HG02943 (cell line): ENCODE measurements at regions not wholly inside any gene's neighbourhood (a gene's known extent, or its start where the extent isn't known, plus 50 kb on each side); places are given as distances from the start of the nearest gene placed in this dataset.

ENCODE experiments used
- ATAC-seq: cut with Tn5 transposase; IDR thresholded peaks from one replicate; pipeline ENCODE4 v1.9.1; 2021; ENCODE audit warnings: mild to moderate bottlenecking, low read depth, moderate library complexity; ENCODE audit not compliant: unreplicated experiment

DNA sequence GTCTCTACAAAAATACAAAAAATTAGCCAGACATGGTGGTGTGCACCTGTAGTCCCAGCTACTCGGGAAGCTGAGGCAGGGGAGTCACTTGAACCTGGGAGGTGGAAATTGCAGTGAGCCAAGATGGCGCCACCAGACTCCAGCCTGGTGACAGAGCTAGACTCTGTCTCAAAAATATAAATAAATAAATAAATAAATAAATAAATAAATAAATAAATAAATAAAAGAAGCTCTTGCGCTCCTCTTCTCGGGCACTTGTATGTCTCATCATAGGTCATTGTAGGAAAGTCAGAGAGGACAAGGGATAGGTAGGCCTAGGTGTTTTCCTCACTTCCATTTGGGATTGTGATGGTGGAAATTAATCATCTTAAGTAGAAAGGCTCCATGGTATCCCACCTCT lies 252.8 kb downstream of the PIK3R1 start:
- no peak for ATAC-seq

DNA sequence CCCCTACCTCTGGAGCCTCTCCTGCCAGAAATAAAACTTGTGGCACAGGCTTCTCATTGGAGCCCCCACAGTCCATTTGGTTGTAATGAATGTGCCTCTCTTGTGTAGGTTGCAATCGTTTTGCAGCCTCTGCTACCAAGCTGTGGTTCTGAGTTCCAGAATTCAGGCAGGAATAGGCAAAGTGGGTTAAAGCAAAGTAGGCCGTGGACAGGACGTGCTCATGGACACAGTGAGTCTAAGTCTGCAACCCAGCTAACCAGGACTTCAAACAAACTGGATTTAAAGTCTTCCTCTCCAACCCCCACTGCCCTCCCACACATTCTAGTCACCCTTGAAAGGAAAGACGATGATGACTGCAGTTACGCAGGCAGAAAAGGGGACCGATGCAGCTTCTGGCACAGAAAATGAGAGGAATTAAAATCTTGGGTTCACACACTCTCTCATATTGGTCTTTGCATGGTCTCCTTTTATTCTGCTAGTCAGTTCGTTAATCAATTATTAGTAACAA lies 260.0 kb downstream of the PIK3R1 start:
- ATAC-seq = no peak

DNA sequence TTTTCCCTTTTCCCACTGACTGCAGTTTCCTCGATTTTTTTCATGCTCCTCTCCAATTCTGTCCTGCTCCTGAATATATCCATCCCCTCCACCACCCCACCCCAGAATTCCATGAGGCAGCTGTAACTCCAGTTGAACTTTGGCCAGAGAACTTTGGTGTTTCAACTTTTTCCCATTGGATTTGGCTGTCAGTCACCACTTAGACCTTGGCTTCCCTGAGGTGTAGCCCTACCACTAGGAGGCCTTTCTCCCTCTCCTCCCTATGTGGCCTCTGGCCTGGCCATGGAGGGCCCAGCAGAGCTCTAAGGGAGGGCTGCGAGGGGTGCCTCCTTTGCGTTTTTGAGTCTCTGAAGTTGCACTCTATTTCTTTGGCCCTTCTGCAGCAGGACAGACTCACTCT lies 261.3 kb downstream of the PIK3R1 start:
- no peak for ATAC-seq

DNA sequence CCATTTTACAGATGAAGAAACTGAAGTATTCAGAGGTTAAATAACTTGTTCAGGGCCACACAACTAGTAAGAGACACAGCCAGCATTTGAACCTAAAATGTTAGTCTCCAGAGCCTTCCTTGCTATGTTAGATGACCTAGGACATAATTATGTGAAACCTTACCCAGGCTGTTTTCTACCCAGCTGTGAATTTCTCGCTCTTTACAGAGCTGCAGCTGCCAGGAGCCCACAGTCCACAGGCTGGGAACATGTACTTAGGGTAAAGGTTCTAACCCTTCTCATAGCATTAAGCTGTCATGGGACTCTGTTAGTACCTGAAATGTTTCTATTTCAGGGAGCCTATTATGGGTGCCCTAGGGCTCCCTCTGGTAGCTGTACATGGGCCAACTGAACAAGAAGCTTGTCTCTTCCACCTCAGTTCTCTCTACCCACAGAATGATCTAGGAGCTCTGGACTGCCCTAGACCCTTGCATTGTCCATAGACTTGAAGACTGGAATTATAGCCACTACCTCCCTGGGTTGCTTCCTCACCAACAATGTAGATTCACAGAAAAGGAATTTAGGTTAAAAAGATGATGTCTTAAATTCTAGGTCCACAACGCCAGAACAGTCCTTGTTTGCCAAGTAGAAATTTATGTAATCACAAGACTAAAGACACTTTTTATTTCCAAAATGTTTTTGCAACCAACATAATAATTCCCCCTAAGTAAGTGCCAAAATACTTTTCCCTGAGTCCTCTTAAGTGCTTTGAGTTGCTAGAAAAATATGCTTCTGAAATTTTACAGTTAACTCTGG lies 262.9 kb downstream of the PIK3R1 start:
- ATAC-seq = no peak

DNA sequence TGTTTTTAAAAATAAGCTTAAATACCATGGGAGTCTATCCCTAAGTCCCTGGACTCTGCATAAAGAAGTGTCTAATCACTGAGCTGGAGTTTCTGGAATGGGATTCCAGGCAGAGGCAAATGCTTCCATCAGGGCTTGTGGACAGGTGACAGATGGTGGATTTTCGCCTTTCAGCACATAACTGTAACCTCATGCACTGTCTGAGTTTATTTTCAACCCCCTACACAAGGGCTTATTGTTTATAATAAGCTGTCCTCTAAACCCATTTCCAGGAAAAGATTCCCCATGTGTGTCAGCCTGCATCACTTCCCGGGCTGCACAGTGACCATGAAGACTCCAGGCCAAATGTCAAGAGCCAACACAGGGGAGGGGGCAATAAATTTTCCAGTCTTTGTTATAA lies 264.0 kb downstream of the PIK3R1 start:
- no peak for ATAC-seq

DNA sequence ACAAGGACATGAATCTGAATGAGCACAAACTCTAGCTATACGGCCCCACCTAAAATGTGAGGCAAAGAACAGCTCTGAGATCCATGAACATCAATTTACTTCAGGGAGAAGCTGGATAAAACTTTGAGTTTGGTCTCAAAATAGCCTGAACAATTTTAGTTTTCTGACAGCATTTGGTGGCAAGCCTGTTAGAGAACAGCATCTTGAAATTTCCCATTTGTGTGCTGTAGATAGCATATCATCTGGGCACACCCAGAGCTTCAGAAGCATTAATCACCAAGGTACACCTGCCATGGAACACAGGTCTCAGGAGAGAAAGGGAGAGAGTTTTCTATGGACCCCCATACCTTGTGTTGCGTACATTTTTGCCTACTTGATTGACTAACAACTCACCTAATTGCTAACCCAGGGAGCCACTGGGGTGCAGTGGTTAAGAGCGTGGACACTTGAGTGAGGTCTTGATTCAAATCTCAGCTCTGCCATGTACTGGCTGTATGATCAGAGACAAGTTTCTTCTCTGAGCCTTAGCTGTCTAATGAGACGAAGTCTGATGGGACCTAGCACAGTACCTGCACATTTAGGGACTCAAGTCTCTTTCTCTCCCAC lies 264.9 kb downstream of the PIK3R1 start:
- no peak for ATAC-seq

DNA sequence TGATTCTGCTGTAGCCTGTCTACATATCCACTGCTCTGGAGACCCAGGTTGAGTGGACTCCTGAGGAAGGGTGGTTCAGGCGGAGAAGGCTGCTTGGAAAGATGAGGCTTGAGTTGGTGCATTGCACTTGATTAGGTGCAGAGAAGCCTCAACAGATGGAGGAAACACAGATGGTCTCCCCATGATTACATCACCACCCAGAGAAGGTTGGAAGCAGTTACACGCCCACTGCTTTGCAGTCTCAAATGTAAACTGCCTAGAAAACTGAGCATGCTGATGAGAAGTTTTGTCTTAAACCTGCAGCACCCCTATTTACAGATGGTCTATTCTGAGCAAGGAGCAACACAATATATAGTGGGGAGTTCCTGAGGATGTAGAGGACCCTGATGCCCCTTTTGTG lies 266.6 kb downstream of the PIK3R1 start:
- no peak for ATAC-seq

DNA sequence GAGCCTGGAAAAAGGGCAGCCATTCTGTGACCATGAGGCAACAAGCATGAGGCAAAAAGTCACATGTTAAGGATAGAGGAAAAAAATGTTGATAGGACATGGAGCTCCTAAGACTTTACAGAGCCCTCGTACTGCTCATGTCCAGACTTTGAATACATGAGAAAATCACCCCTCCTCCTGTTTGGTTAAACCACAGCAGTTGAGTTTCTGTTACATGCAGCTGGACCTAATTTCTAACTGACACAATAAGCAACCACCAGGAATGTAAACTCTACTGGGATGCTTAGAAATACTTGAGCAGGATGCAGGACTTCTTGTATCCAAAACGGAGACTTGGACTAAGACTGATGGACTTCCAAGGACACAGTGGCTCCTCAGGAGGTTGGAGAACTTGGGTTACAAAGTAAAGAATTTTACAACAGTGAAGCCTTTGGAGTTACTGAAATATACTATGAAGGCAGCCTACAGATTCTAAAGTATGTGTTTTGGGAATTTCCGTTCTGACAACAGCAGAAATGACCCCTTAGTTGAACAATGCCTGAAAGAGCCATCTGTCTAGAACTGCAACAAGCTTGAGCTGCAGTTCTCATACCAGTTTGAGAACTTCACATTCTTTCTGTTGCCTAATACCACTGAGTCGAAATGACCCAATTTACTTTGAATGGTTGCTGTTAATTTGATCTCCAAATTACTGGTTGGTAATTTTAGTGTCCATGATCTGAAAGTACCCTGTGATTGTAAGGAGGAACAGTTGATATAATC lies 268.9 kb downstream of the PIK3R1 start:
- ATAC-seq = no peak

DNA sequence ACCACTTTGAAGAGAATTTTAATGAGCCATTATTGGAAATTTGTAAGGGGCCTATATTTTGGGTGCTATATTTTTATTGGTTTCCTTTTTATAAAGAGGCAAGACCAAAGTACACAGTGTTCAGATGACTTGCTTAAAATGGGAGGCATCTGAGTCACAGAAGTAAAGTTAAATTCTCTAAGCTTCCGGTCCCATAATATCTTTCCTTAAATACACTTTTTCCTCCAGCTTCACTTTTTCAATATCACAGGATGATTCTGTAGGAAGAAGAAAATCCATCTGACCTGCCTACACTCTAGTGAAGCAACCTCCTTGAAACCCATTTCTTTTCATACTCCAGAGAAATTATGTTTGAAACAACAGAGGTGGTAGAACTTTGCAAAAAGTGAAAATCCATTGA lies 274.0 kb downstream of the PIK3R1 start:
- ATAC-seq = no peak

DNA sequence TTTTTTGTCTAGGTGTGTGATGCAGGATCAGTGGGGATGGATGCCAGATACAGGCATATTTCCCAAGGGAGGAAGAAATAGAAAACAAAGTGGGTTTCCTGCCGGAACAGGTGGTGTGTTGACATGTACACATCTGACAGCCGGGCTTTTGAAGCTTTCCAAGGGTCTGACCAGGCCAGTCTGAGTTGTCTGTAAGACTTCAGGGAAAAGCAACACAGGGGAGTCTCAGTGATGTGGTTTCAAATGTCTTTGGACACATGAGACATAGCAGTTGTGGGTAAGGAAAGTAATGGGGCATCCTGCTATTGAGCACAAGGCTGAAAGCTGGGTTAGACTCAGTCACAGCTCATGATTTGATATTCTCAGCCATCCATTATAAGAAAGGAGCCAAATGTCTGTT lies 274.9 kb downstream of the PIK3R1 start:
- ATAC-seq = no peak

DNA sequence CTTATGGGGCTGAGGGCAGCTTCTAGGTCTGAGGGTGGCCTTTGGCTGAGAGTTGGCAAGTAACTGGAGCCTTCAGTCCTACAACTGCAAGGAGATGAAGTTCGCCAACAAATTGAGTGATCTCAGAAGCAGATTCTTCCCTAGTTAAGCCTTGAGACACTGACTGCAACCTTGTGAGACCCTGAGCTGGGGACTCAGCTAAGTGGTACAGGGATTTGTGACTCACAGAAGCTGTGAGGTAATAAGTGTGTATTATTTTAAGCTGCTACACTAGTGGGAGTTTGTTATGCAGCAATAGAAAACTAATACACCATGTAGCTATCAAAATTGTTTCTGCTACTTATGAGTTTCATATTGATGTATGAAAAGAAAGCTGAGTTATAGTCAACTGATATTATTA lies 279.2 kb downstream of the PIK3R1 start:
- ATAC-seq = no peak

DNA sequence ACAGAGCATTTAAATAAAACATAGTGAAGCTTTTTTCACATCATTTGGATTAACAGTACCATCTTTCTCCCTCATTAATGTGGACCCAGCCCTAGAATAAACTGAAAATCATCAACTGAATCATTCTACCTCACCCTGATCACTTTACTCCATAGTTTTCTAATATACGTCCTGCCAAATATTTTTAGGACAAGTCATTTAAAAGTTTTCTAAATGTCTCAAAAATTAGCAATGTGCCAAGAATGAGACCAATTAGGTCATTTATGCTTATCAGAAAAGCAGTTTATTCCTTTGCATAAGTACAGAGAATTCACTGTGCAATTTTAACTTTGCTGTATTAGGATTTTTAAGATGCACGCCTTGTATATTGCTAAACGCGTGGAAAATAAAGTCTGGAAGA lies 284.4 kb downstream of the PIK3R1 start:
- ATAC-seq = no peak

DNA sequence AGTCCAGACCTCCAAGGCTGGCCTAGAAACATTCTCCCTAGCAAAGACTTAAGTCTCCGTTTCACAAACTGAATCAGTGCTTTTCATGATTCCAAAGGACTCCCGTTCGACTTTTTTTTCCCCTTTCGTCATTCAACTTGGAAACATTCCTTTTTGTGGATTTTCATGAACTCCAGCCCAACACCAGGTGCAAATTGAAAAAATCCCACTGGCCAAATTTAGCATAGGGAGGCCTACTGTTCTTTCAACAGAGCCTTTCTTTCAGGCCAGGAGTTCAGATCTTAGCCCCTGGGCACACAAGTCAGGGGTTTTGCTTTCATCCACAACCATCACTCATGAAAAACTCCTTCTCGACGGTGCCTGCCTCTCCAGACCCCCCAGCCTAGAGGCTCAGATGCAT lies 285.3 kb downstream of the PIK3R1 start:
- no peak for ATAC-seq

DNA sequence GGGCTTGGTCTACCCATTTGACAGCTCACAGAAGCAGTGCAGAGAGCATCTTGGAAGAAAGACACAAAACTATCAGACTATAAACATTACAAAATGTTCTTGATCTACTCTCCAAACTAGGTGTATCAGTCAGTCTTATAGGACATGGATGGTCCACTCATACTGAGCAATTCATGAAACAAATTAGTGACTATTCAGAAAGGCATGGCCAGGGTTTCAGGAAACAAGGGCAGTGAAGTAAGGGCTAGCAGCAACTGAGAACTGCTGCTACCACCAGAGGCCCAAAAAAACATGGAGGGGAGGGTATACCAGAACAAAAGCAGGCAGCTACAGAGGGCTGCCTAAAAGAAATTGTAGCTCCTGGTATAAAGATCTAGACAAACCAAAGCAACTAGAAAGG lies 287.0 kb downstream of the PIK3R1 start:
- ATAC-seq = no peak

DNA sequence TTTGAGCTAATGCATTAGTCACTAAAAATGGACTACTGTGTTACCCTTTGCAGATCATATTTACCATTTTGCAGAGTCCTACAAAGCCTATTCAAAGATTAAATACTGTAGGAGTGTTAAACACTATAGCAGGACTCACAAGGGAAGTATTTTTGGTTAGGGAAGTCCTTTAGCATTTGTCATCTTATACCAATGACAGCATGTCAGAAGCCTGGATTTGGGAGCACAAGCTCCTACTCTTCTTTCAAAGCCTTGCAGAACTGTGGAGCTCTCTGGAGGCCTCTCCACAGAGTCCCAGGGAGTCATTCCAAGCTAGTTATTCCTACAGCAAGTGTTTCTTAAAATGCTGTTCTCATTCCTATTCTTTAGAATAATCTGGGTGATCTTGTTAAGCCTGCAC lies 288.8 kb downstream of the PIK3R1 start:
- no peak for ATAC-seq

DNA sequence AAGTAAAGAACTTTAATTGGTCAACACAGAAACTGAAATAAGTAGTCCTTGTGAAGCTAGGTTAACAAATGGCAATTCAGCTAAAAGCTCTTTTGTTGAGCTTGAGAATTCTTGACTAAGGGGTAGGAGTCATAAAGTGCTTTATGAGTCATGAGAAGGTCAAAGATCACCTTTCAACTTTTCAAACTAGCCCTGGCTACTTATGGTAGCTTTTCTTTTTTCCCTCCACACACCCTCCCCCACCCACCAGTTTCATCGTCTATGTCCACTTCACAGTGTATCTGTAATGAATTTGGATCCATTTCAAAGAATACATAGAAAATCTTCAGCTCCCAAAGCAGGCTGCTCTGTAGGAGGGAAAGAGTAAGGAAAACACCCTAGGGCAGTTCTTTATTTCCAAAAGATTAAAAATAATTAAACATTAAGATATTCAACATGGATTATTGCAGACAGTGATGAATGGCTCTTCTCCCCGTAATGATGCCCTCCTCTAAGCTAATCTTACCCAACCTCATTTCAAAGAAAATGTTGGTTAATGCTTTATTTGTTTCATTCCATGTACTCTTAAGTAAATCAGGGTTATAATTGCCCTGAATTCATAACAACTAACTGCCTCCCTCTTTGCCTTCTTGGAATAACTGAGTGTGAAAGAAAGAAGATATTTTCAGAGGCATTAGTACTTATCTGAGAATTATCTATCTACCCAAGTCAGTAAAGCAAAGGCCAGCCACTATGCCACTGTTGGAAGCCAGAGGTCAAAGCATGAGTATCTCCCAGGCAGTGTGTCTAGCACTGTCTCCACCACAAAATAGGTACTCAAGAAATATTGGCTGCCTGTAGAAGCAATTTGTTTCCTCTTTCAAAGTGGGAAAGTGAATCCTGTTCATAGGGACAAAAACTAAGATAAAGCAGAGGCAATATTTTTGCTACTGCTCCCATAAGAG lies 290.6 kb downstream of the PIK3R1 start:
- no peak for ATAC-seq

DNA sequence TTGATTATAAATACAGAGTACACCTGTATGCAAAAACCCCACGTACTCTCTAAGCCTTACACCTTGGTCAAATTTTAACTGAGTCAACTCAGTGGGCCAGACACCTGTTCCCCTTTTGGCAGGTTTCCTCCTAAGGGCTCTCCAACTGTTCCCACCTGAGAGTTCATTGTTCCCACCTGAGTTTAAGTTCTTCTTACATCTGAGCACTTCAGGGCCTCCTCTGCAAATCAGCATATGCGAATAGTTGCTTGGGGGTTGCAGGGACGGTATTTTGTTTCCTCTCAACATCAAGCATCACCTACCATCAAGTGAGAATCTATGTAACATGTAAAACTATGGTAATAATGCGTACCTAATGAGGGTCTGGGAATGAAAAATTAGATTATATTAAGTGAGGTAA lies 300.0 kb downstream of the PIK3R1 start:
- ATAC-seq = no peak

DNA sequence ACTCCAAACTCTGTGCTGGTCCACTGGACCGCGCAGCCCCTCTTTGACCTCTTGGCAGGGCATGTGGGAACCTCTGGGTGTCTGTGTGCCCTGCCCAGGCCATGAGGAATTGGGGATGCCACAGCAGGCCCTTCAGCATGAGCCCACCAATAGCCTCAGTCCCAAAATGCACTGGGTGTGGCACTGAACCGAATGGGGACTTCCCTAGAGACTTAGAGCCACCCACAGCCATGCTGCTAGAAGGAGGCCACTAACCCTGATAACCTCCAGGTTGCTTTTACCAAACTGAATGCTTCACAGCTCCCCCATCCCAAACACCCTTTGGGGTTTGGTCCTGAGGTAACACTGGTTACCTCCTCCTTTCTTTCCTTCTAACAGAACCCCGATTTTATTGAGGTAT lies 302.7 kb downstream of the PIK3R1 start:
- ATAC-seq = no peak

DNA sequence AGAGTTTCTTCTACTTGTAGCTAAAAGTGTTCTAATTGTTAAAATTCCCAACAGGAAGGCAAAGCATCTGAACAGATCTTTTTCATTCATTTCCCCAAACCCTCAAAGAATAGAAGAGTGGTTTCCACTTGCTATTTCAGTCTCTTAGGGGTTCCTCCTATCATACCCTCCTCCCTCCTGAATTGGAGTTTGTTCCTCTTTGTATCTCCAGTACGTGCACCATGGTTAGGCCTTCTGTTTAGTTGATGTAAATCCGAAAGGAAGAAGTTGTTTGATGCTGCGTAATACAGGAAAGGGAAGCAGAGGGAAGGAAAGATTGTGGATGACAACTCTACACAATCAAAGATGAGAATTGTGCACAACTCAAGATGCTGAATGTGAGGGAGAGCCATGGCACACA lies 303.6 kb downstream of the PIK3R1 start:
- ATAC-seq = no peak

DNA sequence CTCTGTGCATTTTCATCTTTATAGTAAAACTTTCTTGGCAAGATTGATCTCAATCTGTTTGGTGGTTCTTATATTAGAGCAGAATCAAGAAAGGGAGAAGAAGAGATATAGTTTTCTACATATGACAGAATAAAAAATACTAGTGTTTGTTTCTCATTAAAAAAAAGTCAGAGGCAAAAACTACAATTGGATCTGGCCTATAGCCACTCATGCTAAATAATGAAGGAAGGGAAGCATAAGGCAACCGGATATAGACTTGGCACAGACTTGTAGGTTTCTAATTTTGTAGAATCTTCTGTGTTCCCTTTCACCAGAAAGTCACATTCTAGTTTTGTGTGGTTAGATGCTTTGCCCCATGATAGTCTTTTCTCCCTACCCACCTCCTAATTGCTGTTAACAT lies 306.2 kb downstream of the PIK3R1 start:
- ATAC-seq = no peak
